Ishikawa (cell line): ENCODE measurements at regions not wholly inside any gene's neighbourhood (a gene's known extent, or its start where the extent isn't known, plus 50 kb on each side); places are given as distances from the start of the nearest gene placed in this dataset.
A peak's percentile ranks its signal among the peaks of the same experiment; 100 is the strongest.

Experiments used
- CEBPB ChIP-seq: IDR thresholded peaks from 2 replicates; pipeline ENCODE4 v1.6.1; 2012
- CREB1 ChIP-seq: IDR thresholded peaks from 2 replicates; pipeline ENCODE4 v1.6.1; 2012; ENCODE audit warnings: low read depth
- EGR1 ChIP-seq: IDR thresholded peaks from 2 replicates; pipeline ENCODE4 v1.6.1; 2012
- EP300 ChIP-seq: IDR thresholded peaks from 2 replicates; pipeline ENCODE4 v1.6.1; 2012; ENCODE audit warnings: borderline replicate concordance
- FOXM1 ChIP-seq: IDR thresholded peaks from 2 replicates; pipeline ENCODE4 v1.6.1; 2012; ENCODE audit warnings: low read depth, borderline replicate concordance
- MAX ChIP-seq: IDR thresholded peaks from 2 replicates; pipeline ENCODE4 v1.6.1; 2012
- NFIC ChIP-seq: IDR thresholded peaks from 2 replicates; pipeline ENCODE4 v1.6.1; 2012
- RAD21 ChIP-seq: IDR thresholded peaks from 2 replicates; pipeline ENCODE4 v1.6.1; 2012; ENCODE audit warnings: low read depth
- REST ChIP-seq: IDR thresholded peaks from 2 replicates; pipeline ENCODE4 v1.6.1; 2012; ENCODE audit warnings: low read depth, mild to moderate bottlenecking
- TAF1 ChIP-seq: IDR thresholded peaks from 2 replicates; pipeline ENCODE4 v1.6.1; 2012; ENCODE audit warnings: low read depth, mild to moderate bottlenecking
- TCF12 ChIP-seq: IDR thresholded peaks from 2 replicates; pipeline ENCODE4 v1.6.1; 2012; ENCODE audit warnings: low read depth
- TEAD4 ChIP-seq: IDR thresholded peaks from 2 replicates; pipeline ENCODE4 v1.6.1; 2012
- USF1 ChIP-seq: IDR thresholded peaks from 2 replicates; pipeline ENCODE4 v1.6.1; 2012
- YY1 ChIP-seq: IDR thresholded peaks from 2 replicates; pipeline ENCODE4 v1.6.1; 2012; ENCODE audit warnings: low read depth
- ZBTB7A ChIP-seq: IDR thresholded peaks from 2 replicates; pipeline ENCODE4 v1.6.1; 2012; ENCODE audit warnings: low read depth

GRCh38 chr6:96276305-96276704, 245.3 kb upstream of the UFL1 start:
- no peak for TF ChIP-seq REST
- TF ChIP-seq FOXM1, result no peak
- TF ChIP-seq RAD21, result no peak
- TF ChIP-seq EGR1, result no peak
- TF ChIP-seq CEBPB, result no peak
- no peak for TF ChIP-seq TAF1
- no peak for TF ChIP-seq USF1
- TF ChIP-seq ZBTB7A, result no peak
- TF ChIP-seq TEAD4, result no peak
- TF ChIP-seq CREB1, result no peak
- no peak for TF ChIP-seq YY1

- no peak for TF ChIP-seq TAF1
These were observed 244.8 kb upstream of the UFL1 start for GRCh38 chr6:96276856-96277255.

- no peak for TF ChIP-seq TCF12
These were observed 242.5 kb upstream of the UFL1 start for GRCh38 chr6:96279084-96279483.

GRCh38 chr6:96286503-96286902, 235.1 kb upstream of the UFL1 start:
- TF ChIP-seq TAF1, result no peak

- TF ChIP-seq FOXM1 (no peak), YY1 (no peak), NFIC (peak; percentile 61)
These were observed 222.1 kb upstream of the UFL1 start for GRCh38 chr6:96299525-96299924.

- TF ChIP-seq YY1, result no peak
- no peak; the same call in 1 of the 2 replicates for TF ChIP-seq CEBPB
- peak; percentile 94 for TF ChIP-seq TCF12
- peak; percentile 69 for TF ChIP-seq USF1
- TF ChIP-seq EP300, result peak; percentile 94
- peak; percentile 91 for TF ChIP-seq FOXM1
- TF ChIP-seq RAD21, result no peak
- TF ChIP-seq ZBTB7A, result no peak
- TF ChIP-seq TAF1, result no peak
- TF ChIP-seq TEAD4, result peak; percentile 95
- 0 out of 2 replicates have a peak, but pooled peaks have one; percentile 24 for TF ChIP-seq MAX
- TF ChIP-seq REST, result no peak
- peak; percentile 67 for TF ChIP-seq NFIC
- no peak for TF ChIP-seq EGR1
- TF ChIP-seq CREB1, result no peak
These were observed 220.6 kb upstream of the UFL1 start for GRCh38 chr6:96301023-96301422.

- TF ChIP-seq TAF1 (no peak), YY1 (no peak), TEAD4 (peak; percentile 45; the same call in 1 of the 2 replicates), RAD21 (no peak), CREB1 (no peak), FOXM1 (0 out of 2 replicates have a peak, but pooled peaks have one; percentile 41), NFIC (peak; percentile 75), ZBTB7A (no peak), REST (no peak), EGR1 (peak; percentile 27; the same call in 1 of the 2 replicates), EP300 (peak; percentile 81; the same call in 1 of the 2 replicates), USF1 (peak; percentile 47; the same call in 1 of the 2 replicates), CEBPB (no peak)
These were observed 219.8 kb upstream of the UFL1 start for GRCh38 chr6:96301781-96302180.
